K562 (cell line): ENCODE measurements at regions not wholly inside any gene's neighbourhood (a gene's known extent, or its start where the extent isn't known, plus 50 kb on each side); places are given as distances from the start of the nearest gene placed in this dataset.
"Not testable (repeated sequence)": the region's sequence is repeated elsewhere in the genome, so short reads cannot be mapped to it uniquely, and the experiment has no call there.

Experiments
- ATAC-seq: fragments of 200-7000 bp; cut with Tn5 transposase; 3 replicates; pipeline ENCODE4 v1.9.1; 2020; ENCODE audit warnings: moderate library complexity
- BruUV-seq: library from RNA; stranded (reverse); fragments of 400-500 nt; replicated peaks from 2 replicates; lab custom pipeline; 2021; lab: Mats Ljungman, UMichigan
- CTCF ChIA-PET: fragments of 300-600 bp; formaldehyde crosslinking; extraction: SDS; loops from one replicate; lab custom pipeline; 2021; ENCODE audit warnings: low intra/inter-chr PET ratio; lab: Yijun Ruan, JAX
- POLR2A ChIA-PET: fragments of 300-600, 350-650 bp; sonication (Branson Sonifier 250); formaldehyde crosslinking; extraction: SDS; loops from one replicate; lab custom pipeline; 2021; ENCODE audit warnings: antibody characterized with exemption, inconsistent platforms; lab: Yijun Ruan, JAX
- DNase-seq, 4 experiments: peaks; one replicate each; pipeline versions ENCODE4 v3.0.0 to v3.0.0-alpha.2; 2011 to 2018; ENCODE audit warnings: low spot score in 3 of 4, mixed read lengths in 3 of 4; ENCODE audit errors: extremely low read depth in 1 of 4
- FAIRE-seq: peaks from 2 replicates; lab custom pipeline; 2011; peaks lifted over from hg19 to GRCh38; lab: Jason Lieb, UNC
- H2AFZ ChIP-seq: 2 replicates; pipeline ENCODE4 v1.6.0; 2011; ENCODE audit warnings: low read depth, low read length, control low read depth, inconsistent platforms
- H3K27ac ChIP-seq: fragments of 200-600 bp; 3 replicates; pipeline ENCODE4 v1.8.0; 2011; ENCODE audit warnings: low read depth, mild to moderate bottlenecking, control low read depth, inconsistent platforms, low read length, moderate library complexity, mixed read lengths; ENCODE audit errors: extremely low read depth
- H3K27me3 ChIP-seq, 2 experiments: fragments of 300-600 bp in 1 of 2; 2 replicates in 1 of 2; 3 replicates in 1 of 2; pipeline versions ENCODE4 v1.6.0 to v1.8.0; 2011; ENCODE audit warnings: inconsistent platforms in 2 of 2, low read length in 2 of 2, mild to moderate bottlenecking in 1 of 2, mixed read lengths in 1 of 2, moderate library complexity in 1 of 2; ENCODE audit not compliant: control insufficient read depth in 2 of 2, insufficient read depth in 2 of 2
- H3K36me3 ChIP-seq: fragments of 300-600 bp; 3 replicates; pipeline ENCODE4 v1.8.0; 2011; ENCODE audit warnings: mild to moderate bottlenecking, low read length, inconsistent platforms; ENCODE audit not compliant: control insufficient read depth, insufficient read depth
- H3K4me1 ChIP-seq, 2 experiments: fragments of 200-600 bp in 1 of 2; replicated peaks in 1 of 2; 2 replicates in 1 of 2; 3 replicates in 1 of 2; pipeline versions ENCODE4 v1.5.1 to v1.8.0; 2011; ENCODE audit warnings: inconsistent platforms in 2 of 2, low read length in 2 of 2, mild to moderate bottlenecking in 1 of 2, mixed read lengths in 1 of 2, moderate library complexity in 1 of 2; ENCODE audit not compliant: control insufficient read depth in 2 of 2, insufficient read depth in 2 of 2
- H3K4me2 ChIP-seq: 2 replicates; pipeline ENCODE4 v1.6.1; 2011; ENCODE audit warnings: low read length, control low read depth, inconsistent platforms, mixed read lengths; ENCODE audit not compliant: insufficient read depth
- H3K4me3 ChIP-seq: fragments of 200-600 bp; sonication (generic), shearing (Covaris generic); 2 replicates; pipeline ENCODE4 v1.5.1; 2016; ENCODE audit warnings: control low read depth, inconsistent platforms
- H3K79me2 ChIP-seq: fragments of 200-600 bp; 3 replicates; pipeline ENCODE4 v1.8.0; 2011; ENCODE audit warnings: low read length, inconsistent platforms; ENCODE audit not compliant: control insufficient read depth, insufficient read depth
- H3K9ac ChIP-seq, 2 experiments: 2 replicates each; pipeline versions ENCODE4 v1.6.0 to v1.6.1; 2011; ENCODE audit warnings: low read depth in 2 of 2, low read length in 2 of 2, control low read depth in 1 of 2, inconsistent platforms in 1 of 2, mild to moderate bottlenecking in 1 of 2, mixed read lengths in 1 of 2; ENCODE audit not compliant: insufficient read depth in 1 of 2
- H3K9me1 ChIP-seq: one replicate; pipeline ENCODE4 v1.6.0; 2011; ENCODE audit warnings: inconsistent platforms, mild to moderate bottlenecking, low read length, moderate library complexity; ENCODE audit not compliant: control insufficient read depth, insufficient read depth
- H3K9me3 ChIP-seq: replicated peaks from 2 replicates; pipeline ENCODE4 v1.5.1; 2011; ENCODE audit warnings: low read depth, low read length, inconsistent platforms; ENCODE audit not compliant: control insufficient read depth, insufficient read depth
- H4K20me1 ChIP-seq: replicated peaks from 2 replicates; pipeline ENCODE4 v1.6.1; 2011; ENCODE audit warnings: low read length, inconsistent platforms, mixed read lengths; ENCODE audit not compliant: control insufficient read depth, insufficient read depth
- WGBS: fragments of 100-300 bp; shearing (Covaris generic); methylation state at CpG from one replicate; pipeline ENCODE4 v1.1.6; 2016; ENCODE audit warnings: low coverage, mixed read lengths; ENCODE audit not compliant: insufficient coverage; ENCODE audit errors: missing lambda C conversion rate; 5-methylcytosine and 5-hydroxymethylcytosine counted together
- in situ Hi-C: fragments of 300-500 bp; cut with MboI; formaldehyde crosslinking; loops from 4 replicates; pipeline ENCODE4 v1.15.0; 2018; ENCODE audit warnings: inconsistent platforms, mixed read lengths
- intact Hi-C: fragments of 100-400 bp; cut with micrococcal nuclease; formaldehyde crosslinking; loops from 2 replicates; pipeline ENCODE4 v1.14.2; 2022

DNA sequence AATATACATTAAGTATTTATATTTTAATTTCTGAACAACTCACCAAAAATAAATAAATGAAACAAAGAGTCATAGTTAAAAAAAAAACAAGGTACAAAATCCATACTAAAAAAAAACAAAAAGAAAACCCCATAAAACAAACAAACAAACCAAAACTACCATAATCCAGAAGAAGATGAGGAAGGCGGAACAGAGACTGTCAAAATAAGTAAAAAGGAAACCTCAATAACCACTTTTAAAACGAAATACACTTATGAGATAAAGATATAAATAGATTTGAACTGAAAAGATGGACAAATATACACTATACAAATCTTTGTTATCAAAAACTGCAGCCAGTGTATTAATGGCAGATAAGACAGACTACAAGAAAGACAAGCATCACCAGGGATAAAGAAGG lies 98.2 kb downstream of the POTEB2 start:
- H3K36me3 ChIP-seq, BruUV-seq, POLR2A ChIA-PET, H3K4me2 ChIP-seq, H3K79me2 ChIP-seq, H3K4me1 ChIP-seq, H3K9ac ChIP-seq, CTCF ChIA-PET, H4K20me1 ChIP-seq, H3K27me3 ChIP-seq, ATAC-seq, H2AFZ ChIP-seq, DNase-seq, in situ Hi-C loops, intact Hi-C loops, H3K27ac ChIP-seq, H3K4me3 ChIP-seq, H3K9me3 ChIP-seq, FAIRE-seq, H3K9me1 ChIP-seq: not testable (repeated sequence)
- WGBS, result no CpG with 5 or more reads among the region's 2 CpGs

DNA sequence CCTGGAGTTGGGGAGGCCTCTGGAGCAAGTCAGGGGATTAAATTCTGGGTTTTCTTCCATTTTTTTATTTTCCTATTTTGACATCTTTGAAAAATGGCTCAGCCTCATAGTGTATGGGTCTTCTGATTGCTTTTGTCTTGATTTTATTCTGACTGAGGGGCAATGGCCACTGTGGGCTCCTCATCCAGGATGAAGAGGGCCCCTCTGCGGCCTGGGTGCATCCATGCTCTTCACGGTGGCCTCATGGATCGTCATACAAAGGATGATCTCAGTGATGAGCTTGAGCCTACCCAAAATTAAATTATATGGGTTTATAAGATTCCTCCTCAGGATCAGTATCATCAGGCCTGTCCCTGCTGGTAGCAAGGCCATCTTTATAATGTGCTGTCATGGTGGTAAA lies 103.7 kb downstream of the POTEB2 start:
- ATAC-seq, result not testable (repeated sequence)

DNA sequence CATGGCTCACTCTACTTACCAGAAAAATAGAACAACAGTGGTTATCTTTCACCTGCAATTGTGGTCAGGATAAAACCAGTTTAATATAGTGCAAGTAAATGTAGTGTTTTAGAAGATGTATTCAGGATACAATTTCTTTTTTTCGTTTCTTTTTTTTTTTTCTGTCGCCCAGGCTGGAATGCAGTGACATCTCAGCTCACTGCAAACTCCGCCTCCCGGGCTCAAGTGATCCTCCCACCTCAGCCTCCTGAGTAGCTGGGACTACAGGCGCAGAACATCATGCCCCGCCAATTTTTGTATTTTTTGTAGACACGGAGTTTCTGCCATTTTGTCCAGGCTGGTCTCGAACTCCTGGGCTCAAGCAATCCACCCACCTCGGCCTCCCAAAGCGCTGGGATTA lies 109.7 kb downstream of the POTEB2 start:
- BruUV-seq, in situ Hi-C loops: not testable (repeated sequence)

More for the DNA sequence above, 103.7 kb downstream of the POTEB2 start:
- H3K9me3 ChIP-seq, H3K9me1 ChIP-seq, intact Hi-C loops, H3K4me3 ChIP-seq, H3K4me2 ChIP-seq, H2AFZ ChIP-seq, H3K9ac ChIP-seq, H3K27ac ChIP-seq, H3K79me2 ChIP-seq, in situ Hi-C loops, BruUV-seq, CTCF ChIA-PET, DNase-seq, FAIRE-seq, POLR2A ChIA-PET, H3K36me3 ChIP-seq, H3K4me1 ChIP-seq, H4K20me1 ChIP-seq, H3K27me3 ChIP-seq: not testable (repeated sequence)
- 0% methylated on average over 2 of the region's 3 CpGs for WGBS

More for the DNA sequence above, 109.7 kb downstream of the POTEB2 start:
- 0 out of 3 replicates have a peak, but pooled peaks have one; percentile 41 for ATAC-seq
- H3K27ac ChIP-seq, H3K4me1 ChIP-seq, H3K36me3 ChIP-seq, H3K9me3 ChIP-seq, H3K9me1 ChIP-seq, H3K4me2 ChIP-seq, DNase-seq, H2AFZ ChIP-seq, H3K79me2 ChIP-seq, H4K20me1 ChIP-seq, CTCF ChIA-PET, H3K9ac ChIP-seq, H3K4me3 ChIP-seq, POLR2A ChIA-PET, FAIRE-seq, intact Hi-C loops, H3K27me3 ChIP-seq: not testable (repeated sequence)
- no CpG with 5 or more reads among the region's 10 CpGs for WGBS
